IMR-90 (cell line): ENCODE measurements at regions not wholly inside any gene's neighbourhood (a gene's known extent, or its start where the extent isn't known, plus 50 kb on each side); places are given as distances from the start of the nearest gene placed in this dataset.

Source experiments
- ATAC-seq: fragments of 200-7000 bp; cut with Tn5 transposase; 2 replicates; pipeline ENCODE4 v1.9.1; 2020; ENCODE audit warnings: low read depth, mild to moderate bottlenecking, moderate library complexity
- BruUV-seq: library from RNA; stranded (reverse); fragments of 400-500 nt; replicated peaks from 2 replicates; lab custom pipeline; 2021; lab: Mats Ljungman, UMichigan
- CTCF ChIA-PET: fragments of 300-600 bp; formaldehyde crosslinking; extraction: SDS; loops from one replicate; lab custom pipeline; 2021; ENCODE audit warnings: antibody characterized with exemption; lab: Yijun Ruan, JAX
- POLR2A ChIA-PET: fragments of 300-600 bp; sonication (Branson Sonifier 250); formaldehyde crosslinking; loops from one replicate; lab custom pipeline; 2022; ENCODE audit warnings: antibody characterized with exemption; ENCODE audit not compliant: unreplicated experiment; lab: Charles Lee
- DNase-seq: peaks from one replicate; pipeline ENCODE4 v3.0.0; 2013
- H2AFZ ChIP-seq: replicated peaks from 2 replicates; pipeline ENCODE3; 2013; ENCODE audit warnings: low read length, mild to moderate bottlenecking; ENCODE audit not compliant: poor library complexity
- H2AK5ac ChIP-seq: 2 replicates; pipeline ENCODE4 v1.6.1; 2013; ENCODE audit warnings: low read depth, low read length, inconsistent platforms
- H2AK9ac ChIP-seq: replicated peaks from 2 replicates; pipeline ENCODE3; 2013; ENCODE audit warnings: mild to moderate bottlenecking, low read depth, low read length, moderate library complexity; ENCODE audit not compliant: poor library complexity
- H2BK120ac ChIP-seq: 2 replicates; pipeline ENCODE4 v1.6.1; 2013; ENCODE audit warnings: low read depth, low read length, inconsistent platforms
- H2BK15ac ChIP-seq: 3 replicates; pipeline ENCODE4 v1.6.1; 2013; ENCODE audit warnings: low read depth, low read length, inconsistent platforms
- H2BK20ac ChIP-seq: 2 replicates; pipeline ENCODE4 v1.6.1; 2013; ENCODE audit warnings: low read depth, mild to moderate bottlenecking, inconsistent platforms, low read length, moderate library complexity
- H2BK5ac ChIP-seq: 2 replicates; pipeline ENCODE4 v1.6.1; 2013; ENCODE audit warnings: mild to moderate bottlenecking, low read depth, low read length, inconsistent platforms; ENCODE audit not compliant: poor library complexity, severe bottlenecking
- H3K14ac ChIP-seq: replicated peaks from 2 replicates; pipeline ENCODE4 v1.6.1; 2013; ENCODE audit warnings: low read depth, low read length, inconsistent platforms
- H3K18ac ChIP-seq: 2 replicates; pipeline ENCODE4 v1.6.1; 2013; ENCODE audit warnings: low read depth, low read length, control low read depth
- H3K23ac ChIP-seq: 2 replicates; pipeline ENCODE4 v1.6.1; 2013; ENCODE audit warnings: low read depth, low read length, inconsistent platforms
- H3K27ac ChIP-seq: 2 replicates; pipeline ENCODE4 v1.5.1; 2013; ENCODE audit warnings: mild to moderate bottlenecking, control low read depth, low read length; ENCODE audit not compliant: insufficient read depth
- H3K27me3 ChIP-seq: 2 replicates; pipeline ENCODE4 v1.6.1; 2013; ENCODE audit warnings: low read length; ENCODE audit not compliant: control insufficient read depth, insufficient read depth
- H3K36me3 ChIP-seq: 2 replicates; pipeline ENCODE4 v1.6.1; 2013; ENCODE audit warnings: low read length, mixed read lengths; ENCODE audit not compliant: control insufficient read depth, insufficient read depth
- H3K4ac ChIP-seq: 2 replicates; pipeline ENCODE4 v1.6.1; 2013; ENCODE audit warnings: low read depth, low read length, inconsistent platforms
- H3K4me1 ChIP-seq: 2 replicates; pipeline ENCODE4 v1.6.1; 2013; ENCODE audit warnings: low read length, mixed read lengths; ENCODE audit not compliant: control insufficient read depth, insufficient read depth
- H3K4me2 ChIP-seq: 2 replicates; pipeline ENCODE4 v1.6.1; 2013; ENCODE audit warnings: low read depth, mild to moderate bottlenecking, control low read depth, low read length, moderate library complexity
- H3K4me3 ChIP-seq: 2 replicates; pipeline ENCODE4 v1.5.1; 2013; ENCODE audit warnings: low read depth, mild to moderate bottlenecking, control low read depth, low read length, moderate library complexity; ENCODE audit not compliant: insufficient read depth
- H3K56ac ChIP-seq: 2 replicates; pipeline ENCODE4 v1.6.1; 2013; ENCODE audit warnings: low read length, inconsistent platforms; ENCODE audit not compliant: insufficient read depth; ENCODE audit errors: extremely low read depth
- H3K79me1 ChIP-seq, 2 experiments: 2 replicates each; pipeline ENCODE4 v1.6.1; 2013; ENCODE audit warnings: low read length in 2 of 2, inconsistent platforms in 1 of 2, low read depth in 1 of 2
- H3K9ac ChIP-seq: 2 replicates; pipeline ENCODE4 v1.6.1; 2013; ENCODE audit warnings: low read depth, low read length, control low read depth
- H3K9me1 ChIP-seq: 2 replicates; pipeline ENCODE4 v1.6.1; 2013; ENCODE audit warnings: low read length, inconsistent platforms; ENCODE audit not compliant: insufficient read depth
- H3K9me3 ChIP-seq: 2 replicates; pipeline ENCODE4 v1.6.1; 2013; ENCODE audit warnings: low read length; ENCODE audit not compliant: control insufficient read depth, insufficient read depth
- H4K20me1 ChIP-seq: 2 replicates; pipeline ENCODE4 v1.6.1; 2013; ENCODE audit warnings: low read length, inconsistent platforms; ENCODE audit not compliant: insufficient read depth
- H4K5ac ChIP-seq: 2 replicates; pipeline ENCODE4 v1.6.1; 2013; ENCODE audit warnings: mild to moderate bottlenecking, low read depth, low read length, control low read depth
- H4K8ac ChIP-seq, 2 experiments: 2 replicates each; pipeline ENCODE4 v1.6.1; 2013; ENCODE audit warnings: low read depth in 2 of 2, low read length in 2 of 2, control low read depth in 1 of 2, inconsistent platforms in 1 of 2
- H4K91ac ChIP-seq: 2 replicates; pipeline ENCODE4 v1.6.1; 2013; ENCODE audit warnings: low read depth, low read length, inconsistent platforms; ENCODE audit not compliant: insufficient read depth
- FOS ChIP-seq: fragments of 150-350 bp; IDR thresholded peaks from 2 replicates; pipeline ENCODE4 v1.6.1; 2016; ENCODE audit warnings: low read depth, low read length
- MAFK ChIP-seq: IDR thresholded peaks from 2 replicates; pipeline ENCODE4 v1.6.1; 2012; ENCODE audit warnings: low read depth, low read length, improper control_type of control experiment
- RAD21 ChIP-seq: IDR thresholded peaks from 2 replicates; pipeline ENCODE4 v1.6.1; 2012; ENCODE audit warnings: low read length, improper control_type of control experiment
- RCOR1 ChIP-seq: IDR thresholded peaks from 2 replicates; pipeline ENCODE4 v1.6.1; 2012; ENCODE audit warnings: mild to moderate bottlenecking, low read length, improper control_type of control experiment; ENCODE audit not compliant: insufficient replicate concordance
- RFX5 ChIP-seq: IDR thresholded peaks from 2 replicates; pipeline ENCODE4 v1.8.0; 2012; ENCODE audit warnings: low read depth, mild to moderate bottlenecking, low read length, moderate library complexity
- USF2 ChIP-seq: fragments of 150-350 bp; IDR thresholded peaks from 2 replicates; pipeline ENCODE4 v1.6.1; 2017; ENCODE audit warnings: mild to moderate bottlenecking, antibody characterized with exemption, low read length, low read depth
- WGBS, 2 experiments: methylation state at CpG; one replicate each; pipeline versions ENCODE4 v1.1.5 to v1.1.7; 2013; ENCODE audit warnings: missing lambda C conversion rate in 2 of 2; ENCODE audit not compliant: insufficient read length in 1 of 2; ENCODE audit errors: extremely low coverage in 2 of 2; 5-methylcytosine and 5-hydroxymethylcytosine counted together
- dilution Hi-C: fragments of 300-500 bp; cut with HindIII; formaldehyde crosslinking; loops from one replicate; pipeline ENCODE4 v1.14.3; 2018; ENCODE audit warnings: low sequenced_read_pairs; ENCODE audit not compliant: unreplicated experiment
- in situ Hi-C: fragments of 300-500 bp; cut with MboI; formaldehyde crosslinking; loops from 3 replicates; pipeline ENCODE4 v1.14.3; 2019; ENCODE audit warnings: low sequenced_read_pairs, inconsistent platforms, mixed read lengths
- intact Hi-C: fragments of 100-400 bp; cut with micrococcal nuclease; formaldehyde crosslinking; loops from 2 replicates; pipeline ENCODE4 v1.10.0; 2022

GRCh38 chr5:12662545-12663314, 758.5 kb upstream of the CTNND2 start:
- H3K4ac ChIP-seq, result no peak overlapping the region
- ChIA-PET POLR2A (no interaction called here), CTCF (no interaction called here)
- H2BK120ac ChIP-seq, result no peak overlapping the region
- H3K79me1 ChIP-seq, result no peaks in the 10 kb centered on the region
- H3K27ac ChIP-seq, result no peak overlapping the region
- no peak overlapping the region for H3K56ac ChIP-seq
- no peaks in the 10 kb centered on the region for H3K9me1 ChIP-seq
- no peak overlapping the region for H2BK15ac ChIP-seq
- H4K20me1 ChIP-seq, result no peaks in the 10 kb centered on the region
- no peak overlapping the region for H2BK5ac ChIP-seq
- no TSS peak for BruUV-seq
- no peak overlapping the region for H3K4me2 ChIP-seq
- dilution Hi-C loops (no loop called here), in situ Hi-C loops (no loop called here), intact Hi-C loops (no loop called here)
- no peak overlapping the region for H3K4me3 ChIP-seq
- H2AK5ac ChIP-seq, result no peak overlapping the region
- H3K18ac ChIP-seq, result no peak overlapping the region
- no peak overlapping the region for H2AK9ac ChIP-seq
- H4K5ac ChIP-seq, result no peak overlapping the region
- no peak overlapping the region for H2BK20ac ChIP-seq
- peaks cover 7% of the 10 kb centered on the region for H3K9me3 ChIP-seq
- no peak for DNase-seq
- H2AFZ ChIP-seq, result no peak overlapping the region
- H3K4me1 ChIP-seq, result no peaks in the 10 kb centered on the region
- WGBS, 2 experiments, result 93% methylated on average over 5 of the region's 20 CpGs; no CpG with 5 or more reads in 1 of the 2 experiments
- ATAC-seq, result no peak
- TF ChIP-seq RFX5, result no peak
- TF ChIP-seq RAD21, result no peak
- TF ChIP-seq USF2, result no peak
- TF ChIP-seq RCOR1, result no peak
- TF ChIP-seq FOS, result no peak
- no peak for TF ChIP-seq MAFK
- H3K23ac ChIP-seq, result no peak overlapping the region
- no peak overlapping the region for H4K8ac ChIP-seq
- no peaks in the 10 kb centered on the region for H3K36me3 ChIP-seq
- H4K91ac ChIP-seq, result no peak overlapping the region
- H3K14ac ChIP-seq, result no peak overlapping the region
- H3K27me3 ChIP-seq, result no peaks in the 10 kb centered on the region
- no peak overlapping the region for H3K9ac ChIP-seq
